HepG2 (cell line): ENCODE measurements at regions not wholly inside any gene's neighbourhood (a gene's known extent, or its start where the extent isn't known, plus 50 kb on each side); places are given as distances from the start of the nearest gene placed in this dataset.

ENCODE experiments used
- ATAC-seq: fragments of 200-7000 bp; cut with Tn5 transposase; 3 replicates; pipeline ENCODE4 v1.9.1; 2020; ENCODE audit warnings: mild to moderate bottlenecking, moderate library complexity
- BruUV-seq: library from RNA; stranded (reverse); fragments of 400-500 nt; replicated peaks from 2 replicates; lab custom pipeline; 2021; lab: Mats Ljungman, UMichigan
- CTCF ChIA-PET: fragments of 300-600 bp; formaldehyde crosslinking; extraction: SDS; loops from one replicate; lab custom pipeline; 2021; ENCODE audit warnings: low total read pairs, inconsistent platforms, low intra/inter-chr PET ratio; lab: Yijun Ruan, JAX
- POLR2A ChIA-PET: fragments of 350-600 bp; sonication (Branson Sonifier 250); formaldehyde crosslinking; loops from one replicate; lab custom pipeline; 2020; ENCODE audit warnings: antibody characterized with exemption, inconsistent platforms; lab: Yijun Ruan, JAX
- DNase-seq: peaks from one replicate; pipeline ENCODE4 v3.0.0-alpha.2; 2015; ENCODE audit warnings: low spot score
- FAIRE-seq: peaks from 3 replicates; lab custom pipeline; 2011; peaks lifted over from hg19 to GRCh38; lab: Jason Lieb, UNC
- H2AFZ ChIP-seq: one replicate; pipeline ENCODE4 v1.6.1; 2011; ENCODE audit warnings: low read length, inconsistent platforms
- H3K27ac ChIP-seq: fragments of 300-600 bp; 3 replicates; pipeline ENCODE4 v1.8.0; 2011; ENCODE audit warnings: mixed run types, mild to moderate bottlenecking, mixed read lengths, low read length, inconsistent platforms; ENCODE audit not compliant: insufficient read depth; ENCODE audit errors: extremely low read length
- H3K27me3 ChIP-seq, 2 experiments: fragments of 200-600 bp in 1 of 2; 2 replicates in 1 of 2; 3 replicates in 1 of 2; pipeline versions ENCODE4 v1.6.0 to v1.8.0; 2011; ENCODE audit warnings: low read length in 2 of 2, mild to moderate bottlenecking in 2 of 2, moderate library complexity in 2 of 2, inconsistent platforms in 1 of 2; ENCODE audit not compliant: insufficient read depth in 2 of 2, control insufficient read depth in 1 of 2
- H3K36me3 ChIP-seq, 2 experiments: fragments of 200-600 bp in 1 of 2; replicated peaks in 1 of 2; 2 replicates in 1 of 2; 3 replicates in 1 of 2; pipeline versions ENCODE4 v1.5.1 to v1.8.0; 2011; ENCODE audit warnings: low read length in 2 of 2, inconsistent platforms in 1 of 2; ENCODE audit not compliant: insufficient read depth in 2 of 2, control insufficient read depth in 1 of 2
- H3K4me1 ChIP-seq: 2 replicates; pipeline ENCODE4 v1.5.1; 2012; ENCODE audit warnings: low read length, inconsistent platforms; ENCODE audit not compliant: insufficient read depth
- H3K4me2 ChIP-seq: 2 replicates; pipeline ENCODE4 v1.6.0; 2011; ENCODE audit warnings: low read depth, low read length, inconsistent platforms
- H3K4me3 ChIP-seq, 3 experiments: fragments of 200-600 bp in 1 of 3; sonication (generic), shearing (Covaris generic) in 1 of 3; replicated peaks in 1 of 3; 2 replicates each; pipeline ENCODE4 v1.5.1; 2011 to 2016; ENCODE audit warnings: low read length in 3 of 3, inconsistent platforms in 2 of 3, low read depth in 2 of 3, mild to moderate bottlenecking in 2 of 3, control low read depth in 1 of 3, mixed read lengths in 1 of 3; ENCODE audit not compliant: insufficient read depth in 1 of 3
- H3K79me2 ChIP-seq: one replicate; pipeline ENCODE4 v1.6.1; 2011; ENCODE audit warnings: low read length, inconsistent platforms; ENCODE audit not compliant: insufficient read depth
- H3K9ac ChIP-seq: 2 replicates; pipeline ENCODE4 v1.6.0; 2011; ENCODE audit warnings: mild to moderate bottlenecking, low read depth, low read length, inconsistent platforms; ENCODE audit not compliant: insufficient read depth
- H3K9me3 ChIP-seq: 2 replicates; pipeline ENCODE4 v1.5.1; 2012; ENCODE audit warnings: mild to moderate bottlenecking, low read length
- H4K20me1 ChIP-seq: 2 replicates; pipeline ENCODE4 v1.6.0; 2011; ENCODE audit warnings: inconsistent platforms, mild to moderate bottlenecking, low read length, moderate library complexity; ENCODE audit not compliant: insufficient read depth
- FOSL1 ChIP-seq: sonication (generic); formaldehyde crosslinking; IDR thresholded peaks from 2 replicates; pipeline ENCODE4 v1.9.0; 2021; ENCODE audit warnings: missing genetic modification reagents, borderline replicate concordance
- FOXM1 ChIP-seq: sonication (generic); formaldehyde crosslinking; IDR thresholded peaks from 2 replicates; pipeline ENCODE4 v1.5.0; 2020; ENCODE audit warnings: missing genetic modification reagents
- FOXP1 ChIP-seq, 2 experiments: fragments of 450-650 bp in 1 of 2; IDR thresholded peaks; 2 replicates each; pipeline ENCODE4 v1.6.1; 2017 to 2018; ENCODE audit warnings: antibody characterized with exemption in 1 of 2
- GMEB2 ChIP-seq: IDR thresholded peaks from 2 replicates; pipeline ENCODE4 v1.6.1; 2016; ENCODE audit warnings: missing biosample characterization, missing genetic modification reagents, low read depth
- GZF1 ChIP-seq: sonication (generic); formaldehyde crosslinking; IDR thresholded peaks from 2 replicates; pipeline ENCODE4 v1.5.1; 2020; ENCODE audit warnings: mild to moderate bottlenecking, missing genetic modification reagents
- JDP2 ChIP-seq: sonication (generic); formaldehyde crosslinking; IDR thresholded peaks from 2 replicates; pipeline ENCODE4 v1.8.1; 2022; ENCODE audit warnings: missing genetic modification reagents, borderline replicate concordance
- MAFK ChIP-seq, 2 experiments: IDR thresholded peaks in 1 of 2; conservative IDR thresholded peaks in 1 of 2; 2 replicates each; pipeline ENCODE4 v1.6.1; 2011; ENCODE audit warnings: improper control_type of control experiment in 2 of 2, low read length in 2 of 2
- PHF5A ChIP-seq: IDR thresholded peaks from one replicate; pipeline ENCODE4 v1.6.1; 2018; ENCODE audit warnings: low read depth, missing genetic modification reagents; ENCODE audit not compliant: unreplicated experiment
- POLR2AphosphoS2 ChIP-seq: IDR thresholded peaks from 2 replicates; pipeline ENCODE4 v1.6.1; 2011; ENCODE audit warnings: low read depth, low read length, improper control_type of control experiment
- RELA ChIP-seq: sonication (generic); formaldehyde crosslinking; IDR thresholded peaks from 2 replicates; pipeline ENCODE4 v1.4.0; 2020; ENCODE audit warnings: missing genetic modification reagents
- TRIM22 ChIP-seq: fragments of 450-650 bp; IDR thresholded peaks from 2 replicates; pipeline ENCODE4 v1.6.1; 2017
- ZBTB44 ChIP-seq: sonication (generic); formaldehyde crosslinking; IDR thresholded peaks from 2 replicates; pipeline ENCODE4 v1.4.0; 2020; ENCODE audit warnings: missing genetic modification reagents
- ZBTB7A ChIP-seq: sonication (generic); formaldehyde crosslinking; IDR thresholded peaks from 2 replicates; pipeline ENCODE4 v1.8.0; 2022; ENCODE audit warnings: mild to moderate bottlenecking, missing genetic modification reagents
- ZFP36 ChIP-seq: fragments of 150-350 bp; IDR thresholded peaks from 2 replicates; pipeline ENCODE4 v1.6.1; 2018; ENCODE audit warnings: borderline replicate concordance, low read length, low read depth; ENCODE audit not compliant: partially characterized antibody
- ZNF784 ChIP-seq: sonication (generic); formaldehyde crosslinking; IDR thresholded peaks from 2 replicates; pipeline ENCODE4 v1.5.1; 2020; ENCODE audit warnings: missing genetic modification reagents, mild to moderate bottlenecking, borderline replicate concordance
- WGBS: methylation state at CpG from one replicate; pipeline ENCODE4 v1.1.6; 2017; ENCODE audit warnings: low lambda C conversion rate; 5-methylcytosine and 5-hydroxymethylcytosine counted together
- in situ Hi-C: cut with HindIII; loops from 2 replicates; pipeline ENCODE4 v1.10.0; 2017; ENCODE audit warnings: low pct_unique_long_range_greater_than_20kb; ENCODE audit not compliant: extremely low pct_ligation_motif_present
- intact Hi-C: fragments of 100-400 bp; cut with micrococcal nuclease; formaldehyde crosslinking; loops from one replicate; pipeline ENCODE4 v1.10.0; 2022; ENCODE audit not compliant: unreplicated experiment

- TF ChIP-seq FOSL1 (no peak), FOXP1 (IDR thresholded peaks at IDR 0.05) (no peak), FOXP1 (CRISPR knock-in tag; IDR thresholded peaks at IDR 0.05) (no peak), RELA (CRISPR knock-in tag) (no peak), ZFP36 (no peak)
- no peaks in the 10 kb centered on the region for H4K20me1 ChIP-seq
- no peaks in the 10 kb centered on the region for H3K9me3 ChIP-seq
- in situ Hi-C loops (no loop called here), intact Hi-C loops (no loop called here)
- no peak for FAIRE-seq
- ATAC-seq: no peak
- H2AFZ ChIP-seq: no peak overlapping the region
- H3K4me3 ChIP-seq: no peak overlapping the region
- H3K27ac ChIP-seq: no peak overlapping the region
- CTCF ChIA-PET: no interaction called here
- no peaks in the 10 kb centered on the region for H3K4me1 ChIP-seq
- H3K36me3 ChIP-seq: no peaks in the 10 kb centered on the region
- no peak for DNase-seq
- no peak overlapping the region for H3K9ac ChIP-seq
- 17% methylated on average over 3 of the region's 3 CpGs for WGBS
- H3K4me2 ChIP-seq: no peak overlapping the region
- POLR2A ChIA-PET: no interaction called here
- no peaks in the 10 kb centered on the region for H3K79me2 ChIP-seq
- no TSS peak for BruUV-seq
- no peaks in the 10 kb centered on the region for H3K27me3 ChIP-seq
These were observed 109.3 kb upstream of the MME start for GRCh38 chr3:154970797-154971196.

- no peak for DNase-seq
- CTCF ChIA-PET: no interaction called here
- no peaks in the 10 kb centered on the region for H4K20me1 ChIP-seq
- no peak overlapping the region for H3K4me2 ChIP-seq
- 0% methylated on average over 2 of the region's 2 CpGs for WGBS
- H3K27me3 ChIP-seq: no peaks in the 10 kb centered on the region
- BruUV-seq: no TSS peak
- H3K9ac ChIP-seq: no peak overlapping the region
- H3K79me2 ChIP-seq: no peaks in the 10 kb centered on the region
- intact Hi-C loops (no loop called here), in situ Hi-C loops (no loop called here)
- H3K36me3 ChIP-seq: no peaks in the 10 kb centered on the region
- no peak overlapping the region for H3K27ac ChIP-seq
- no peaks in the 10 kb centered on the region for H3K4me1 ChIP-seq
- POLR2A ChIA-PET: no interaction called here
- no peak for FAIRE-seq
- no peak overlapping the region for H2AFZ ChIP-seq
- no peak for ATAC-seq
- H3K9me3 ChIP-seq: no peaks in the 10 kb centered on the region
- TF ChIP-seq ZBTB7A (CRISPR knock-in tag) (no peak), GMEB2 (CRISPR knock-in tag) (no peak), ZNF784 (CRISPR knock-in tag) (no peak), ZBTB44 (CRISPR knock-in tag) (no peak), TRIM22 (no peak), POLR2AphosphoS2 (no peak), JDP2 (CRISPR knock-in tag) (no peak), PHF5A (CRISPR knock-in tag) (no peak), MAFK (conservative IDR thresholded peaks at IDR 0.05 in 1 of 2, IDR thresholded peaks at IDR 0.05 in 1 of 2; ENCODE audit: low read length in 2 of 2) (no peak), FOXM1 (CRISPR knock-in tag) (no peak), GZF1 (CRISPR knock-in tag) (no peak)
- no peak overlapping the region for H3K4me3 ChIP-seq
These were observed 110.8 kb upstream of the MME start for GRCh38 chr3:154969366-154969765.
